ENCODE measurements at regions not wholly inside any gene's neighbourhood (a gene's known extent, or its start where the extent isn't known, plus 50 kb on each side); places are given as distances from the start of the nearest gene placed in this dataset.

GRCh38 chr10:83666762-83667161 lies 472.5 kb upstream of the GHITM start:
- no peak for DNase-seq (ENCODE audit: low spot score)

GRCh38 chr10:83667594-83667993 lies 471.7 kb upstream of the GHITM start:
- no peak for DNase-seq (ENCODE audit: low spot score)

GRCh38 chr10:83673316-83673715 lies 466.0 kb upstream of the GHITM start:
- no peak for DNase-seq (ENCODE audit: low spot score)

GRCh38 chr10:83677795-83678194 lies 461.5 kb upstream of the GHITM start:
- DNase-seq (ENCODE audit: low spot score): no peak

- no peak for DNase-seq (ENCODE audit: low spot score)
These were observed 460.5 kb upstream of the GHITM start for GRCh38 chr10:83678850-83679249.

- DNase-seq (ENCODE audit: low spot score): no peak
These were observed 458.8 kb upstream of the GHITM start for GRCh38 chr10:83680470-83680891.

GRCh38 chr10:83682414-83682813 lies 456.9 kb upstream of the GHITM start:
- DNase-seq (ENCODE audit: low spot score): no peak

- DNase-seq (ENCODE audit: low spot score): no peak
These were observed 453.9 kb upstream of the GHITM start for GRCh38 chr10:83685458-83685857.

GRCh38 chr10:83691791-83692596 lies 447.3 kb upstream of the GHITM start:
- no peak for DNase-seq (ENCODE audit: low spot score)

GRCh38 chr10:83698899-83699298 lies 440.4 kb upstream of the GHITM start:
- DNase-seq (ENCODE audit: low spot score): no peak

- no peak for DNase-seq (ENCODE audit: low spot score)
These were observed 437.5 kb upstream of the GHITM start for GRCh38 chr10:83701799-83702198.

- no peak for DNase-seq (ENCODE audit: low spot score)
These were observed 436.6 kb upstream of the GHITM start for GRCh38 chr10:83702731-83703130.

GRCh38 chr10:83706120-83706519 lies 433.2 kb upstream of the GHITM start:
- no peak for DNase-seq (ENCODE audit: low spot score)

GRCh38 chr10:83706952-83707582 lies 432.2 kb upstream of the GHITM start:
- no peak for DNase-seq (ENCODE audit: low spot score)

GRCh38 chr10:83713423-83713822 lies 425.9 kb upstream of the GHITM start:
- no peak for DNase-seq (ENCODE audit: low spot score)

- DNase-seq (ENCODE audit: low spot score): no peak
These were observed 416.2 kb upstream of the GHITM start for GRCh38 chr10:83723080-83723479.

- DNase-seq (ENCODE audit: low spot score): no peak
These were observed 414.7 kb upstream of the GHITM start for GRCh38 chr10:83724471-83725241.

GRCh38 chr10:83725567-83725966 lies 413.7 kb upstream of the GHITM start:
- DNase-seq (ENCODE audit: low spot score): no peak

GRCh38 chr10:83734278-83734677 lies 405.0 kb upstream of the GHITM start:
- no peak for DNase-seq (ENCODE audit: low spot score)

- DNase-seq (ENCODE audit: low spot score): no peak
These were observed 403.3 kb upstream of the GHITM start for GRCh38 chr10:83736008-83736407.

- DNase-seq (ENCODE audit: low spot score): no peak
These were observed 388.7 kb upstream of the GHITM start for GRCh38 chr10:83750604-83751003.

- no peak for DNase-seq (ENCODE audit: low spot score)
These were observed 385.8 kb upstream of the GHITM start for GRCh38 chr10:83753490-83753889.

GRCh38 chr10:83754857-83755256 lies 384.5 kb upstream of the GHITM start:
- DNase-seq (ENCODE audit: low spot score): no peak

Measured in RKO (cell line).